NCI-H1694 (cell line): ENCODE measurements at regions not wholly inside any gene's neighbourhood (a gene's known extent, or its start where the extent isn't known, plus 50 kb on each side); places are given as distances from the start of the nearest gene placed in this dataset.
"Not testable (repeated sequence)": the region's sequence is repeated elsewhere in the genome, so short reads cannot be mapped to it uniquely, and the experiment has no call there.

Experiments
- DNase-seq: peaks from one replicate; lab custom pipeline; 2025; lab: John Stamatoyannopoulos, UW

DNA sequence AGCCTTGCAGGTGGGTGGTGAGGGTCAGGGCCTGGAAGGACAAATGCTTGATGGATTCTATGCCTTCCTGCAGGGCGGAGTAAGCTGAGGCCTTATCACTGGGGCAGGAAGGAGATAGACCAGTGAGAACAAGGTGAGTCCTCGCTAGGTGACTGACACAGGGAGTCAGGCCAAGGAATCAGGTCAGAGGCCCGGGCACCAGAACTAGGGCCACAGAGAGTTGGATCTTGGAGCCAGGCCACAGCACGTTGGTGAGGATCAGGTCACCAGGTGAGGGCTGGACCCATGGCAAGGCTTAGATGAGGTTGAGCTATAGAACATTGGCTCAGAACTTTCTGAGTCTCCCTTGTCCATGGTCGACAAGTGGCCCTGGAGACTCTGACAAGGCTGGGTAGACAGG is 328.2 kb downstream of the FOXO1 start:
- no peak for DNase-seq

DNA sequence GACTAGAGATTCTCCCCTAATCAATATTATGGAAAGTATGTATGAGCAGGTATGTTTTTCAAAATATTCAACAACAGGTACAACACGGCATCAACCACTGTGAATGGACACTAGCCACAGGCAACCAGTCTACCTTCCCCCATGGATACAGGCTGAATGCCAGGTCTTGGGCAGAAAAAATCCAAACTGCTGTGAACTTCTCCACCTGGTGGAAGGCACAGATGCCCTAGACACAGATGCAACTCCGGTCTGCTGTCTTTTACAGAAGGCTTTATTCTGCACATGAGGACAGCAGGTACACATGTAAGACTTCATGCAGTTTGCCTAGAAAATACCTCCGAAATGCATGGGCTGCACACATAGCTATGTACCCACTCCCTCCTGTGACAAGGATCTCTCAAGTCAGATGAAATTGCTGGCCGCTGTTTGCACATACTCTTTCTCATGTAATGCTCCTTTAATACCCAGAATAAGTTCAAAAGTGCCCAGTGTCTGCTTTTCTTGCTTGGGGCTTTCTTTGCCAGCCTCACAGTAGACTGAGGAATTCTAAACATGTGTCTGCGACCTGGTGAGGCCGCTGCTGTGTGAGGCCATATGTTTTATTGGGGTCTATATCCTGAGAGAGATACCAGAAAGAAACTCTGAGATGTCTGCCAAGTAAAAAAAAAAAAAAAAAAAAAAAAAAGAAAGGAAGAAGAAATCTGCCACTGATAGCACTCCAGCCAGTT is 325.9 kb downstream of the FOXO1 start:
- no peak for DNase-seq

DNA sequence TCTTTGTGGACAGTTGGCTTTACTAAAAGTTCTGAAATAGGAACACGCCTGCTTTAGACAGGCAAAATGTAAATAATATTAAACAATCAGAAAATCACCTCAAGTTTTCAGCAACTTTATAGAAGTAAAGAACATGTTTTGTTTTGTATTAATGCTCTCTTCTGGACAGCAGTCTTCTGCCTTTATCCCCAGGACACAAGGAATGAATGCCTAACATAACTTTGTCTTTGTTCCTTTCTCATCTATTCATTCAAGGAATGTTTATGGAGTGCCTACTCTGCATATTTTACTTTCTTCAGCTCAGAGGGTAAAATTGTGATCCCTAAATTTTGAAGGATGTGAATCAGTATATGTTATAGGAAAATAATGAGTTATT is 325.4 kb downstream of the FOXO1 start:
- no peak for DNase-seq

DNA sequence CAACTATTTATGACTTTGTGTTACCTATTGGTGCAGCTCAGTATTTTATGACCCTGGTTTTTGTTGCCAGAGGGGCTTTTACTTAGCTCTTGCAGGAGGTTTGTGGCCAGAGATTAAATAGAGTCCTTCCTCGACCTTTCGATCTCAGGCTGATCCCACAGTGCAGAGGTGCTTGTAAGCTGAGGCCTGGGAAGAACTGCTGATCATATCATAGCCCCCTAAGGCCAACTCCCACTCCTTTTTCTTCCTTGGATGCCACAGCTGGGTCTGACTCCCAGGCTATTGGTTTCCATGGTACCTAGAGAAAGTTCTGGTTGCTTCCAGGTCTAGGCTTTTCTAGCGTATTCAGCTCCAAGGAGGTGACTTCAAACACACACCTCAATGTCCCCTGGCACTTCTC is 324.9 kb downstream of the FOXO1 start:
- no peak for DNase-seq

DNA sequence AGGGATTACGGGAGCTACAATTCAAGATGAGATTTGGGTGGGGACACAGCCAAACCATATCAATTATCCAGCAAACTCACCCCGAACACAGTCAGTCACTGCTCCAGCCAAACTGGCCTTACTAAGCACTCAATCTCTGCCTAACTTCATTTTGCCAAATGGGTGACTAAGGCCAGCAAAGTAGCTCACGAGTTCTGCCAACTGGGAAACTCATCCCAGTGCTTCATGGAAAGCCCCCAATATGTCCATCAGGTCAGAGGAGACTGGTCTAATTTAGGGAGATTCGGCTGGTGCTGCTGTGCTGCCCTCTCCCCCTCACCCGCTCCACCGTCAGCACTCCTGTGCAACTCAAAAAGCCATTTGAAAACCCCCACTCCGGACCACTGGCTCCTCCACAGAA is 324.0 kb downstream of the FOXO1 start:
- DNase-seq = no peak

GRCh38 chr13:40342901-40343300 is 323.5 kb downstream of the FOXO1 start:
- no peak for DNase-seq

DNA sequence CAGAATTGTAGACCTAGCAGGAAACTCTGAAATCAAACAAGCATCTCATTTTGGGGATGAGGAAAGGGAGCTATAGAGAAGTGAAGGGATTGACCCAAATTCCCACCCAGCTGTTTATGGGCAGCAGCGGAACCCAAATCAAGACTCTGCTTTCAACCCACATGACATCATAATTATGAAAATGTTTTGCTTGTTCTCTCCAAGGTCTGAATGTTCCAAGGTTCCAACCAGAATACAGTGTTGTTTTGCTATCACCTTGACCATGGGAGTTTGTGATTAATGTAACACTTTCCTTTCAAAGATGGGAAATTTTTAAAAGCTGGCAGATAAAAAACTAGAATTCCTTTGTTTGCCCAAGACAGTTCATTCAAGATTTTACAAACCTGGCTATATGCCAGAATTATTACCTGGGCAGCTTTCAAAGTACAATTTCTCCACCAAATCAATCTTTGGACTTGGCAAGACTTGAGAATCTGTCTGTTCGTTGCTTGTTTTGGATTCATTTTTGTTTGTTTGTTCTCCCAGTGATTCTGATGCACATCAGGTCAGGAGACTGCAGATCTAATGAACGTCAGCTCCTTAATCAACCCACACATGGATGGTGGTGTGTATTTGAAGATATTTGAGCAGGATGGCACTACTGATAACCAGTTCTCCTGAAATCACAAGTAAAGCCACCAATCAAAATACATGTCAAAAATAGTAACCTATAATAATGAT is 322.7 kb downstream of the FOXO1 start:
- DNase-seq = no peak

DNA sequence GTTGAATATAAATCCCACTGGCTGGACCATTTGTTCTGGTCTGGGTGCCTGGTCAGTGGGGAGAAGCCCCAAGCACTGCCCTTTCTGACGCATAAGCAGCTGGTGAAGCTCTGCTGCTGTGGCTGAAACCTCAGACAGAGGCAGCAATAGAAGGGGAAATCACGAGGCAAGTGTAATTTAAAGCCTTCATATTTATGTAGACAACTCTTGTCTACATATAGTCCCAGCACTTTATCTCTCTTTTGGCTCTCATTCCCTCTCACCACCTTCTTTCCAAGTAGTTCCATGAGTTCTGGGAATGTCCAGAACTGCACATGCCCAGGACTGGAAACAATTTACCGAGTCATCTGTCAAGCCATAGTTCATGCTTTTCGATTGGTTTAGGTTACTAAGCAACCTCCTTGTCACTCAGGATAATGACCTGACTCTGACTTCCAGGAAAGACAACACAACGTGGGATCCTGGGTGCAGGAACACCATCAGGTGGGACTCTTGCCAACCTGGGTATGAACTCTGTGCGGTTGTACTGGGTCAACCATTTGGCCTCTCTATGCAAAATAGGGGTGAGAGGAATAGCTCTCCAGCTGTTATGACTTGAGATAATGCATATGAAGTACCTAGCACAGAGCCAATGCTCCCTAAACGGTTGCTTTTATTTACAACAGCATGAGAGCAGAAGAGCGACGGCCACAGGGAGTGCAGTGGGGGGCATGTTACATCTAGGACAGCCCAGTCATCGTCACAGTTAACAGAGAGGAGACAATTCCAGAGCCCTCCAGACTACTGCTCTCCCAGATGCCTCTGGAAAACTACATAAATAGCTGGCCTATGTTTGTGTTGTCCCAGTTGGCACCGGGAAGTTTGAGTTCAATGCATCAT is 321.9 kb downstream of the FOXO1 start:
- DNase-seq = no peak

DNA sequence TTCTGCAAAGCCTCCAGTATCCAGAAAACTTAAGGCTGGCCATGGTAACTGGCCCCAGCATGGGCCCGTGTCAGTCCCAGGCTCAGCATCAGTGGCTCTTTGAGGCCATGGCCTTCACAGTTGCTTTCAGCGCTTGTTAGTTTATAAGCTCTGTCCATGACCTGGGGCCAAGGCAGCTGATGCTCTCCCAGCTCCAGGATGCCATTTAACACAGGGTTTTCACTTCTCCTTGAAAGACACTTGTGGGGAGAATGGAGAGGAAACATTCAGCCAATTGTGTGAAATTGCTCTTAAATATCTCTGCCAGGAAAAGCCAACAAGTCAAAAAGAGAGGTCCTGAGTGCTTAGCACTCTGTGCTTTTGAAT is 321.3 kb downstream of the FOXO1 start:
- no peak for DNase-seq

- no peak for DNase-seq
Observed at GRCh38 chr13:40345654-40346372, 320.6 kb downstream of the FOXO1 start.

DNA sequence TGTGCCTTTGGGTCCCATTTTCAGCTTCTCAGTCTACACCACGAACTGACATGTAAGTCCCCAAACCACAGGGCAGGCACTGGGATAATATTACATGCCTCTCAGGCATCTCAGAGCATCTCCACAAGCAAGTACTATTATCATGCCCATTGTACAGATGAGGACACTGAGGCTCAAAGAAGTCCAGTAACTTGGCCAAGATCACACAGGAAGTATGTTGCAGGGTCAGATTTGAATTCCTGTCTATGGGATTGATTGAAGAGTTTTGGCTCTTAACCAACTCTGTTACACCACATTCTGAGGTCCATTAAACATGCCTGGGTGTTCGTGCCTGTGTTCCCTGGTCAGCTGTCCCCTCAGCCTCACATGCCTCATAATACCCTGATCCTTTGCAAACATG is 319.8 kb downstream of the FOXO1 start:
- DNase-seq = no peak

DNA sequence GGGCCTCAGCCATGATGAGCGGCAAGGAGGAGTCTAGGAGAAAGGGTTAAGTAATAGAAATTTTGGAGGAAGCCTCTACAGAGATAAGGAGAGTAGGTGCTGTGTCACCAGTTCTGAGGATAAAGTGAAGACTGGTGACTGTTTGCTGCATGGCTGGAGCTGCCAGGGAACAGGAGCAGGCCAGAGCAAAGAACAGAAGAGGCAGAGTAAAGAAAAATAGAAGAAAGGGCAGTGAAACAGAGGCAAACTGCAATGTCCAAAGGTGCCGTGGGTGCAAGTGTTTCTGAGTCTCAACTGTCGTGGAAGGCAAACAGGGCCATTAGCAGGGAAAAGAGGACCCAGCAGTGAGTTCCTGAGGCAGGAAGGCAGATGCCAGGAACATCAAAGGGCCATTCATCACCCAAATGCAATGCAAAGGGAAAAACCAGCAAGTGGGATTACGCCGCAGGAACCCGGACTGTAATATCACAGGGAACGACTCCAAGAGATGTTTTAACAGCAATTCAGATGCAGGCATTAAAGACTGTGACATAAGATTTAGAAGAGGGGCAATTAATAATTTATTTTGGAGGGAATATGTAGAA is 318.3 kb downstream of the FOXO1 start:
- no peak for DNase-seq

- no peak for DNase-seq
Observed at GRCh38 chr13:40350283-40350992, 316.0 kb downstream of the FOXO1 start.

DNA sequence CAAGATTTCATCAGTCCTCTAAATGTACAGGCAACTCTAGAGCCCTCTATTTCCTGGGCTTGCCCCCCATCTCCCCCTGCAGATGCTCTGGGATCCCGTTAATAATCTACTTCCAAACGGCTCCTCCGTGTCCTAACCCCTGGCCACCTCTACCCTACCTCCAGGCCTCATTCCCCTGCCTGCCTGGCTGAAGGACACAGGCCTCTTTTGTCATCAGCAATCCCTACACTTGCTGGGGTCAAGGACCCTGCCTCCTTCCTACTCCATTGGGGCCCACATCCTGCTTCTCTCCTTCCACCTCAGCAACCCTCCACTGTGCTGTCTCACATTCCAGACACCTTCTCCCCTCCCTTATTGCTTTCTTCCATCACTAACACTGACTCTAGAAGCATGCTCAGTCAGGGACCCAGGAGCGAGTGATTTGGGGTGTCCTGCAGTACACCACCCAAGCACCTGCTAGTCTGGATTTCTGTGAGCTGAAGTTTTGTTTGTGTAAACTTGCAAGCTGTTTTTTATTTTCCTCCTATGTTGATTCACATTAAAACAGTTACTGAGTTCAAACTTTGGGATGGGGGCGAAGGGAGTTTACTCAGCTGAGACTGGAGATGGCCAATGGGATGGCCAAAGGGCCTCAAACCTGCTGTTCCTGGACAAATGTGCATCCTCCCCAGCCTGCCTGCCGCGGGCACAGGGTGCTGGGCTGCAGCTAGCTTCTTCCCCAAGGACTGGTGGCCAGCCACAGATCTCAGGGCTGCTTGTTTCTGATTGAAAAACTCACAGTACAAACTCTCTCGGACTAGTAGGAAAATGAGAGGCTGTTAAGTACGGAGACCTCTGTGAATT is 314.7 kb downstream of the FOXO1 start:
- DNase-seq = no peak

- peak; percentile 68 for DNase-seq
Observed at GRCh38 chr13:40352380-40352778, 314.1 kb downstream of the FOXO1 start.

DNA sequence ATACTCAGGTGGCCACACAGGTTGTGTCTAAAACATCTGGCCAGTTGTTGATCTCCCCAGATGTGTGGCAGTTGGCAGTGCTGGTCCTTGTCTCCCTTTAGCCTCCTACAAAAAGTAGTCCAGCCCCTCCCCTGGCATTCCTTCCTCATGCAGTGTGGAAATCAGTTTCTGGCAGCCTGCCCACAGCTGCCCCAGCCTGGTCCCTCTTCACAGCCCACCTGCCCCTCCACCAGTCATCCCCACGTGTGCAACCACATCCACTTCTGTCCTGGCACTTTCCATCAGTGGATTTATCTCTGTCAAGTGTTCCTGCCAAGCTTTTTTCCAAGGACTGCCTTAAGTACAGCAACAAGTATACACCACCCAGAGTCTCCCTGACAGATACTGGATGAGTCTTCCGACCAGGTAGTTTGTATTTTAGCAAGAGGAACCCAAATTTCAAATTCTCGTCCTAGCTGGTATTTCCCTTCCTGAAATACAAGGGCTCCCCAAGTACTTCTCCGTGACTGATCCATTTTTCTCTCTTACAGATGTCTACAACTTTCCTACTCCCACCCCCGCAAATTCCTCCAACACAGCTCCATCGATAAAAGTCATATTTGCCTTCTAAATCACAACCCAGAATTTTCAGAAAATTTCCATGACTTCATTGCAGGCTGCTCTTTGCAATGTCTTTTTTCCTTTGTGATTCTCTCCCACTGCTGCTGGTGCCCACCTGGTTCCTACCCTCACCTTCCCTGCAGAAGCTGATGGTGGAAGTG is 313.5 kb downstream of the FOXO1 start:
- no peak for DNase-seq

DNA sequence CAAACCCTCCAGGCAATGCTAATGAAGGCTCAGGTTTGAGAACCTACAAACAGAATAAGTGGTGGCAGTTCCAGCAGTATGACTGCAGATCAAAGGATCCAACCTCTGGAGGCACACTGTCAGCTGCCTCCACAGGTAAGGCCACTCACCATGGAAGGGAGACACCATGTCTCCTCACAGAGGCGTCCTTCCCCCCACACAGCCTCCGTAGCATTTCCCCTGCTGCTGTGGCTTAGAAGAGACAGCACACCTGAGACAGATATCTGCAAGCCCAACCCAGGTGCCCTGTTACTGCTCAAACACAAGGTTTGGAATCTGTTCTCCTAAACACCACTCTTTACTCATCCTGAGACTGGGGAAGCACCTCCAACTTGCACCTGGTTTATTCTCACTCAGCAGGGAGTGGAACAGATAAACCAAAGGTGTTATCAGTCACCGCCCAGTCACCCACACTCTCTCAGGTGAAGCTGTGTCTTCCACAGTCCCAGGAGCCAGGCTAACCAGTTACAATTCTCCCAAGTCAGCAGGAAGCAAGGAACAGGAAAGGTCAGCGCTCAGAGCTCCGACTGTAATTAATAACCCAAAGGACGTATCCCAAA is 311.2 kb downstream of the FOXO1 start:
- DNase-seq = no peak

GRCh38 chr13:40356011-40356410 is 310.4 kb downstream of the FOXO1 start:
- no peak for DNase-seq

- not testable (repeated sequence) for DNase-seq
Observed at GRCh38 chr13:40356458-40356857, 310.0 kb downstream of the FOXO1 start.
